ENCODE measurements at regions not wholly inside any gene's neighbourhood (a gene's known extent, or its start where the extent isn't known, plus 50 kb on each side); places are given as distances from the start of the nearest gene placed in this dataset.

DNA sequence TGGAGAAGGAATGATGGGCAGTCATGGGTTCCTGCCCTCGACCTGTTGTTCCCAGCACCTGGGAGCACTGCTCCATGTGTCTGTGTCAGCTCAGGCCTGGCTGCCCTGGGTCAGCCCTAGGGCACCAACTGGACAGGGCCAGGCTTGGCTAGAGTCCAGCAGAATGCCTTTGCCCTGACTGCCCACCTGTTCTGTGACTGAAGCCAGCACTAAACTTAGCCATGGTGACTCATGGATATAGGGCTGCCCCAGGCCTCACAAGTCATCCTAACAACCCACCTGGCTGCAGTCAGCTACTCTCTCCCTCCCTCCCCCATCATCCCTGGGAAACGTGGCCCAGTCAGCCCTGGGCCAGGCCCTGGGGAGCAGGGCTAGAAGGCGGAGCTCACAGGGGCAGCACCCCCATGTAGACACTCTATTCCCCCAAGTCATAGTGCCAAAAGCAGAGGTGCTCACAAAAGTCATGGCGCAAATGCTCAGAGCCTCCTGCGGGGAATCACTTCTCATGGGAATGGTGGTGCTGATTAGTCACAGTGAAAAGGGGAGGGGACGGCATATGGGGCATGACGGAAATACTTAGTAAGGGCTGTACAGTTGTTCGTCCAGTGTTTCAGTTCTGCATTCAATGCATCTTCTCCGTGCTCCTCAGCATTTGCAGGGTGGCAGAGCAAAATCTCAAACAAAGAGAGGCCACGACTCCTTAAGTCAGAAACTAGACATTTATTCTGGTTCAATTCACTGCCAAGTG, 52.0 kb upstream of the NTF3 start:
- peak; percentile 87 for DNase-seq (ENCODE audit: low read depth)

Data from renal cortical epithelial cell (primary cell).